Activated CD4-positive, alpha-beta T cell treated with anti-CD3 and anti-CD28 coated beads, Interleukin-2, amount 50 U/mL, for 16 hours (primary cell): ENCODE measurements at regions not wholly inside any gene's neighbourhood (a gene's known extent, or its start where the extent isn't known, plus 50 kb on each side); places are given as distances from the start of the nearest gene placed in this dataset.
"Not testable (repeated sequence)": the region's sequence is repeated elsewhere in the genome, so short reads cannot be mapped to it uniquely, and the experiment has no call there.

Source experiments
- DNase-seq: peaks from one replicate; pipeline ENCODE4 v3.0.0-alpha.2; 2020

DNA sequence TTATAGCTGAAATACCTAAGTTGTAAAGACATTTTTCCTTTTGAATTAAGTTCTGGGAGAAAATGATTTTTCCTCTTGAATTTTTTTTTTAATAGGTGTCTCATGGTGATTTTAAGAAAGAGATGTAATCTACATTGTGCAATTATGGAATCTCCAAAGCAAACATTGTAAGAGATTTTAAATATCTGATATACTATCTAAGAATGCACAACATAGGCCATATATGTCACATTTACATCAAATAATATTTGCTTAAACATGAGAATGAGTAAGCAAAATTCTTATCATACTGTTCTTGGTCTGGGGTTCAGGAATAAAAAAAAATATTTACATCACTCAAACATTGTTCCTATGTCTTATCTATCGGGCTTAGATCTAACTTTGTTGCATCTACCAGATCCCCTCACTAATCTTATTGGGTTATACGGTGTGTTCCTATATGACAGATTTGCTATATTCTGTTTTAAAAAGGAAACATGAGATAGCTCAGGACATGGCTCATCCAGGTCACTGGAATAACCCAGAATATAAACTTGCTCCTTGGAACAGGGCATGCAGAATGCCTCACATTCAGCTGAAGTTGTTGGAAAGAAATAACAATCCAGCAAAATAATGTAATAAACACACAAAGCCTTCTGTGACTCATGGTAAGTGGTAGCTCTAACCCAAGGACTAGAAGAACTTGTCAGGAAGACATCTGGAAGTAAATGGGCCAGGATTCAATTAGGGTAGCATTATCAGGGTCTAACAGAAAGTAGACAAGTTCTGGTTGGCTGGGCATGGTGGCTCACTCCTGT is 794.7 kb downstream of the IPMK start:
- DNase-seq, result no peak

DNA sequence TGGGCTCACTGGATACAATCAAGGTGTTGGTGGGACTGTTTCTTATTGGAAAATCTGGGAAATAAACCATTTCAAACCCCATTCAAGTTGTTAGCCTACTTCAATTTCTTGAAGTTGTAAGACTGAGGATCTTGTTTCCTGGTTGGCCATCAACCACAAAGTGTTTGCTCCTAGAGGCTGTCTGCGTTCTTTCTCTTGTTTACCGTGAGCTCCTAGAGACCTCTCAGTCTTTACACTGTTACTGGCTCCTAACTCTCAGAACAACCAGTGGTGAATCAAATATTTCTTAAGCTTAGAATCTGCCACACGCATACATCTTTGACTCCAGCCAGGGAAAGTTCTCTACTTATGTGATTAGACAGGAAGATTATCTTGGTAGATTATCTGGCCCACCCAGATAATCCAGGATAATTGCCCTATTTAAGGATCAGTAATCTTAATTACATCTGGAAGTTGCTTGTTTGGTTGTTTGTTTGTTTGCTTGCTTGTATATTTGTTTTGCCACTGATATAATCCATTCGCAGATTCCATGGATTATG is 798.7 kb downstream of the IPMK start:
- DNase-seq, result no peak

DNA sequence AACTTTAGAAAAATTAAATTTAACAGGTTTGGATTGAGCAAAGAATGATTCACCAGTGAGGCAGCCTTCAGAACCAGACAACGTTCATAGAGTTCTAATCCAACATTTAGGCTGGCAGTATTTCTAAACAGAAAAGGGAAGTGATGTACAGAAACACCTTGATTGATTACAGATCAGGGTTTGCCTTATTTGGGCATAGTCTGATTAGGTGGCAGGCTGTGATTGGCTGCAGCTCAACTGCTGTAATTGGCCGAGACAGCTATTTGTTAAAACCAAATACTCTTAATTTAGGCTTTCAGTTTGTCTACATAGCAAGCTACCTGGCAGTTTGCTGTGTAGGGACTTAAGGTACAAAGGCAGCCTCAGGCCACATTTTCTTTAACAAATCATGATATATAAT is 802.5 kb downstream of the IPMK start:
- DNase-seq, result no peak

DNA sequence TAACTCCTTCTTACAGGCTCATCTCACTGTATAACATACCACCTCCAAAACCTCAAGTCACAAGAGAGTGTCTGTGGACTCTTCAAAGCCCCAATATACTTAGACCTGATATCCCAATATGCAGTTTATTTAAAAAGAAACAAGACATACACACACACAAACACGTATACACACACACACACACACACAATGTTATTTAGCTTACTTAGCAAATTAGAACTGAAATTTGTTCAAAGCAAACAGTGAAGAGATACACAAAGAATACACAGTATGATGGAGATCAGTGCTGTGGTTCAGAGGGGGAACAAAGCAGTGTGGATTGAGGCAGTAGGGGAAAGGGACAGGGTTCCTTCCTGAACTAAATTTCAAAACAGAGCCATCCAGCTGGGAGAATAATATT is 807.2 kb downstream of the IPMK start:
- no peak for DNase-seq

- DNase-seq, result no peak
Observed at GRCh38 chr10:57457972-57458512, 809.7 kb downstream of the IPMK start.

DNA sequence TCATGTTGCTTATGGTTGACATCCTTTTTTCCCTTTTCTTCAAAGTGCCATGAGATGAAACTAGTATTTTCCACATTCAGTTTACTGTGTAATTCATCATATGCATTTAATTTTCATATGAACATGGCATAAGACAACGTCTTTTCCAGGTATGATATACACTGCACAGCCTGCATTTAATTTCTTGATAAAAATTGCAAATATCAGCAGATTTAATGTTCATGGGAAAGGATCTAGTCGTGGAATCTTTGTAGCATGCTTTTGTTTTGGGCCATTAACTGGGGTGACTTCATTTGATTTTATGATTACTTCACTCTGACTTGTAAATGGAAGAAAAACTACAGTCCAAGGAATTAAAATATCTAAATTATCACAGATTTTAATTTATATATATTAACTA is 837.3 kb downstream of the IPMK start:
- DNase-seq, result no peak

DNA sequence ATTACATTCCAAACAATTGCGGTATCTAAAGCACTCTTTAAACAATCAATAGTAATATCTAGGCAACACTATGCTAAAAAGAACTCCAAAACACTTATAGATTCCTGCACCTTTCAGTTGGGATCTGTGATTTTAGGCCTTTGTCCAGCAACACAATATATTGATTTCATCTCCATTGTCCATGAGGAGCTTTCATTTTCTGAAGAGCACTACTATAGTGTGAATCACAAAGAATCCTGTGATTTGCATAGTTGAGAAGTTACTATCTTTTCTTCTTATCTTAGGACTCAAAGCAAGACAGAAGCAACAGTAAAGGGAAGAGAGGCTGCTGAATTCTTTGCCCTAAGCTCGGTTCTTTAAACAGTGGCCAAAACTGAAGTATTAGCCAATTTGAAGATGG is 846.8 kb downstream of the IPMK start:
- no peak for DNase-seq

DNA sequence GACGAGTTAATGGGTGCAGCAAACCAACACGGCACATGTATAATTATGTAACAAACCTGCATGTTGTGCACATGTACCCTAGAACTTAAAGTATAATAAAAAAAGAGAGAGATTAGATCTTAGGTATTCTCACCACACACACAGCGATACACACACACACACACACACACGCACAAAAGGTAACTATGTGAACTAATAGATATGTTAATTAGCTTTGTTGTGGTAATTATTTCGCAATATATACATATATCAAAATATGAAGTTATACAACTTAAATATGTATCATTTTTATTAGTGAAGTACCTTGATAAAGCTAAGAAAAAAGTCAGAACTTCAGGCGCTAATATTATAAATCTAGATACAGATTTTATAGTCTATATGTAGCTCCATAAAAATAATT is 849.2 kb downstream of the IPMK start:
- DNase-seq, result no peak

DNA sequence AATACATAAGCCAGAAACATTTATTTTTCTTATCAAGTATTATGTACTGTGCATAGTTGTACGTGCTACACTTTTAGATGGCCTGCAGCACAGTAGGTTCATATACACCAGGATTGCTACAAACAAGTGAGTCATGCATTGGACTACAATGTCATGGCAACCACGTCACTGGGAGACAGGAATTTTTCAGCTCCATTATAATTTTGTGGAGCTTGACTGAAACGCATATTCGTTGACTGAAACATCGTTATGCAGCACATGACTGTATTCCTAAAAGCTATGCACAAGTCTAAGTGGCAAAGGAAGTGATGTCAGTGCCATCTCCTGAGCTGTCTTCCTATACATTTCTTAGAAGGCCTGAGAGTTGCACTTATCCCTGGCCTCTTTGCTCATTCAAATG is 871.8 kb downstream of the IPMK start:
- DNase-seq, result no peak

- no peak for DNase-seq
Observed at GRCh38 chr10:57367412-57367811, 900.3 kb downstream of the IPMK start.

- no peak for DNase-seq
Observed at GRCh38 chr10:57362811-57363210, 904.9 kb downstream of the IPMK start.

DNA sequence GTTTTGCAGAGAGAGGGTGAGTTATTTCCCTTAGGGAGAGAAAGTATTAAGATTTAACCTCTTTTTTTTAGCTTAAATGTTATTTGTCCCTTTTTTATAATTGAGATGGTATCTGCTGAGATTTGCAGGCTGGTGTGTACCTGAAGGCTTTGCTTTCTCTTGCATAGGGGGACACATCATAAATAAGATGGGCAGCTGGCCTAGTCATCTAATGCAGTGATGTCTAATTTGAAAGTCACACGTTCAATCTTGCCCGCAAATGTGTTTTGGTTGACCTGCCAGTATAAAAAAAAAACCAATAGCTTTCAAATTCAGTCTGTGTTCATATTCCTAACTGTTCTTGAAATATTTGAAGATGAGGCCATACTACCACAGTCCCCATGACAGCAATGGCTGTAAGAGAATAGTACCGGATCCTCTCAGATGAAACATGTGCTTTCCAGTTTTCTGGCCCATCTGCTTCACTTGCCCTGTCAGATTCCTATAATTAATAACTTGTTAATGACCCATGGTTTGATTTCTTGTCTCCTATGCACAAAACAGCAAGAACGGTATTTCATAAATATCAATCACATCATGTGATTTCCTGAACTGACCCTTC is 914.2 kb downstream of the IPMK start:
- DNase-seq, result no peak

DNA sequence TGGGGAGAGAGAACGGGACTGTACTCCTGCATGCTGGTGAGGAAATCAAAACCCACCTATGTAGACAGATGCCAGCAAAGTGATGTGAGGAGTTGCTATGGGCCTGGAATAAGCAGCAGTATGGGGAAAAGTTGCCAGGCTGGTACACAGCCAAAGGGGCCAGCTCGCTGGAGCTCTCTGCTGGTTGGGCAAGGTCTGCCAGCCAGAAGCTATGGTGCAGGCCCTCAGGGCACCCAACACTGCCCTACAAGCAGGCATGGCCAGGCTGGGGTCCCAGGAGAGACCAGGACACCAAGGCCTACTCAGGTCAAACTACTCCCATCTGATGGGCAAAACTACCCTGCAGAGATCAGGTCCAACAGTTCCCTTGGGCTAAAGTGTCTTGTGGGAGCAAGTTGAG is 916.6 kb downstream of the IPMK start:
- no peak for DNase-seq

DNA sequence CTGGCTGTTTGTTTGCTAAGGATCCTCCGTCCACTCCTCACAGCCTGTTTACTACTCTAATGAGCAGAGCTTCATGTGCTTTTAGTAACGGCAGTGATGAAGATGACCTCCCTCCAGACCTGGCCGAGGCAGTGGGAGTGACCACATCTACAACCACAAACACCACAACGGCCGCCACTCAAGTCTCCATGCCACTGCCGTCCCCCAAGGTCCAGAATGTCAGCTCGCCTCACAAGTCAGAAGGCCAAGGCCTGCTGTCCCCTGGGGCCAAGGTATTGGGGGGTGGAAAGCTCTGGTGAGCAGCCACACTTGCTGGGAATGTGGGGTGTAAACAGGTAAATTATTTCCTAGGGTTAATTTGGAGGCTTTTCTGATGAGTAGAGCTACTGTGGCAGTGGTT is 926.4 kb downstream of the IPMK start:
- no peak for DNase-seq

DNA sequence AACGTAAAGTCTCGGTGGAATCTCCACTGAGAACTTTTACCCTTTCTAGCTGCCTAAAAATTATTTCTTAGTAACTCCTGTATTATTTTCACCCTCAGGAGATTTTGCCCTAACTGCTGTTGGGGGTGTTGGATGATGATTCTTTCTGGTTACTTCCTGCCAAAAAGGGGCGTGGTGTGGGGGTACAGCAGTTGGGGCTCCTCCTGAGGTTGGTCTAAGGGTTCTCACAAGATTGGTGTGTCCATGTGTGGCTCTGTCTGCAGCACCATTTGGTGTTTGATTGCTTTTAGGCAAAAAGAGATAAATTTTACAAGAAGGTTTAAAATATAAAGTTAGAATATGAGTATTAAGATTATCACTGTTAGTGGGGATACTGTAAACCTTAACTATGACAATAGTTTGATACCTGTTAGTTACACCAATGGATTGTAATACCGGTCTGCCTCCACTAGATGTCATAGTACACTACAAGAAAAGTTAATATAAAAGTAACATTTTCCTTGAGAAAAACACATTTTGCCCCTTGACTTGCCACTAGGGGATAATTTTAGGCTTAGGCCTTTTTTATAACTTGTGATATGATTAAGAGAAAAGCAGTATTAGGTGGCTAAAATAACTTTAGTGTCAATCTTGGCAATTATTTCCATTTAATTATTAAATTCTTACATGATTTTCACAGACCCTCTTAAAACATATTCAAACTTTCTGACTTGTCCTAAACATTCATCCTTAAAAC is 928.7 kb downstream of the IPMK start:
- peak; percentile 40 for DNase-seq

DNA sequence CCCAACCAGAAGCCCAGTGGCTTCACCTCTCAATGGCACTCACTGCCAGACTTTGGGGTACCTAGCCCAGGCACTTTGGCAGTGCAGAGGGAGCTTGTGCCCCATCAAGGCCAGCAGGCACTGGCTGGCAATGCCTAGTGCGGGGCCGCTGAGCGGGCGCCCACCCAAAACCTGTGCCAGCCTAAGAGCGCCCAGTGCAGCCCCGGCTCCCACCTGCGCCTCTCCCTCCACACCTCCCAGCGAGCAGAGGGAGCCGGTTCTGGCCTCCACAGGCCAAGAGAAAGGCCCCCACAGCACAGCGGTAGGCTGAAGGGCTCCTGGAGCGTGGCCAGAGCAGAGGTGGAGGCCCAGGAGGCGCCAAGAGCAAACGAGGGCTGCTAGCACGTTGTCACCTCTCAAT is 930.8 kb downstream of the IPMK start:
- no peak for DNase-seq

- DNase-seq, result no peak
Observed at GRCh38 chr10:57336341-57336740, 931.4 kb downstream of the IPMK start.

GRCh38 chr10:57334523-57334922 is 933.2 kb downstream of the IPMK start:
- no peak for DNase-seq

DNA sequence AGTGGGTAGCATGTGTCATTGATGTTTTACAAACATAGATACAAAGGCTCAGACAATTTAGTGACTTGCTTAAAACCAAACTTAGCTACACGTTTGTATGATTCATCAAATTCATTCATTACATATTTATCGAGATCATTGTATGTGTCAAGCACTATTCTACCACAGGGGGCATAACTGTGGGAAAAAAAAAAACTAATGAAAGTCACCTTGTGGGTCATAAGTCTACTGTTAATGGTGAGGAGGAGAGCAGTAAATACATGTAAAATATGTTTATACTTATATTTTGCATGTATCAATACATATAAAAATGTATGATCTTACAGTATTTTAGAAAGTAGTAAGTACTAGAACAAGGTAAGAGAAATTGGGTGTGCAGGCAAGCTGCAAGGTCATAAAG is 933.8 kb downstream of the IPMK start:
- no peak for DNase-seq

GRCh38 chr10:57321400-57321854 is 946.3 kb downstream of the IPMK start:
- not testable (repeated sequence) for DNase-seq

- no peak for DNase-seq
Observed at GRCh38 chr10:57320416-57320815, 947.3 kb downstream of the IPMK start.

GRCh38 chr10:57314046-57314445 is 953.0 kb upstream of the ZWINT start:
- no peak for DNase-seq

GRCh38 chr10:57303566-57303965 is 942.5 kb upstream of the ZWINT start:
- DNase-seq, result no peak

DNA sequence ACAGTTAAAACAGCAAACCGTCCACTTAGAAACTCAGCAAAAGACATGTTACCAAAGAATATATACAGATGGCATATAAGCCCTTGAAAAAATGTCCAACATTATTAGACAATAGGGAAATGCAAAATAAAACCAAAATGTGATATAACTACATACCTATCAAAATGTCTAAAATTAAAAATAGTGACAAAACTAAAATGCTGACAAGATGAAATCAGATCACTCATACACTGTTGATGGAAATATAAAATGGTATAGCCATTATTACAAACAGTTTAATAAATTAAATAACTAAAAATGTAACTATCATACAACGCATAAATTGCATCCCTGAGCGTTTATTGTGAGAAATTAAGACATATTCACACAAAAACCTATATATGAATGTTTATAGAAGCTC is 939.7 kb upstream of the ZWINT start:
- no peak for DNase-seq
